ENCODE measurements at regions not wholly inside any gene's neighbourhood (a gene's known extent, or its start where the extent isn't known, plus 50 kb on each side); places are given as distances from the start of the nearest gene placed in this dataset.

DNA sequence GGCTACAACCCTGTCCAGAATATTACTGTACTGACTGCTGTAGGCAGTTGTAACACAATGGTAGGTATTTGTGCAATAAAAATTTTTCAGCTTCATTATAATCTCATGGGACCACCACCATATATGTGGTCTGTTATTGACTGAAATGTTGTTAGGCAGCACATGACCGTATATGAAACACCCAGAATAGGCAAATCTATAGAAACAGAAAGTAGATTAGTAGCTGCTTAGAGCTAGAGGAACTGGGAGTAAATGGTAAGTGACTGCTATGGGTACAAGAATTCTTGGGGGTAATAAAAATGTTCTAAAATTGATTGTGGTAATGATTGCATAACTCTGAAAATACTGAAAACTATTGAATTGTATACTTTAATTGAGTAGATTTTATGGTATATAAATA is 185.7 kb downstream of the ESM1 start:
- CTCF ChIA-PET: no interaction called here
- no peak for DNase-seq
- H3K4me3 ChIP-seq (ENCODE audit: low read depth, low read length): no peak overlapping the region
- Mint-ChIP-seq H3K27me3 (ENCODE audit: insufficient read depth, unreplicated experiment) (peaks cover 6% of the 10 kb centered on the region), H3K4me3 (ENCODE audit: unreplicated experiment) (no peak overlapping the region), H3K27ac (ENCODE audit: unreplicated experiment) (no peak overlapping the region), H3K9me3 (ENCODE audit: unreplicated experiment) (no peaks in the 10 kb centered on the region), H3K4me1 (ENCODE audit: low read depth, unreplicated experiment) (no peaks in the 10 kb centered on the region), H3K36me3 (ENCODE audit: insufficient read depth, unreplicated experiment) (no peaks in the 10 kb centered on the region)
- no peaks in the 10 kb centered on the region for H3K4me1 ChIP-seq
- H3K36me3 ChIP-seq (ENCODE audit: control insufficient read depth, insufficient read depth, low read length): no peaks in the 10 kb centered on the region
- no peaks in the 10 kb centered on the region; the same call in 1 of the 2 replicates for H3K27me3 ChIP-seq (replicated peaks; ENCODE audit: control insufficient read depth, insufficient read depth, low read length)
- BruUV-seq (replicated peaks): no TSS peak
- POLR2A ChIA-PET: no interaction called here
- intact Hi-C loops (cut with micrococcal nuclease; ENCODE audit: unreplicated experiment): no loop called here
- no peak for TF ChIP-seq CTCF (IDR thresholded peaks at IDR 0.05; ENCODE audit: insufficient read depth in 1 of 2, low read depth in 1 of 2, low read length in 1 of 2, severe bottlenecking in 1 of 2, unreplicated experiment in 1 of 2)
- H3K9me3 ChIP-seq: no peaks in the 10 kb centered on the region

- POLR2A ChIA-PET: no interaction called here
- CTCF ChIA-PET: no interaction called here
- no TSS peak for BruUV-seq (replicated peaks)
Measured at GRCh38 chr5:54795777-54796176, 189.6 kb downstream of the ESM1 start.

GRCh38 chr5:54795284-54795683 is 190.1 kb downstream of the ESM1 start:
- Mint-ChIP-seq H3K36me3 (ENCODE audit: insufficient read depth, unreplicated experiment) (no peaks in the 10 kb centered on the region), H3K4me3 (ENCODE audit: unreplicated experiment) (no peak overlapping the region), H3K4me1 (ENCODE audit: low read depth, unreplicated experiment) (no peaks in the 10 kb centered on the region), H3K9me3 (ENCODE audit: unreplicated experiment) (peaks cover 7% of the 10 kb centered on the region), H3K27ac (ENCODE audit: unreplicated experiment) (no peak overlapping the region), H3K27me3 (ENCODE audit: insufficient read depth, unreplicated experiment) (peaks cover 9% of the 10 kb centered on the region)
- ChIA-PET POLR2A (no interaction called here), CTCF (no interaction called here)
- Histone ChIP-seq H3K27me3 (replicated peaks; ENCODE audit: control insufficient read depth, insufficient read depth, low read length) (no peaks in the 10 kb centered on the region; the same call in none of the 2 replicates), H3K4me3 (ENCODE audit: low read depth, low read length) (no peak overlapping the region), H3K9me3 (no peaks in the 10 kb centered on the region), H3K4me1 (no peaks in the 10 kb centered on the region), H3K36me3 (ENCODE audit: control insufficient read depth, insufficient read depth, low read length) (no peaks in the 10 kb centered on the region)
- TF ChIP-seq CTCF (IDR thresholded peaks at IDR 0.05; ENCODE audit: insufficient read depth in 1 of 2, low read depth in 1 of 2, low read length in 1 of 2, severe bottlenecking in 1 of 2, unreplicated experiment in 1 of 2): no peak
- intact Hi-C loops (cut with micrococcal nuclease; ENCODE audit: unreplicated experiment): no loop called here
- DNase-seq: no peak
- BruUV-seq (replicated peaks): no TSS peak

More at GRCh38 chr5:54795777-54796176, 189.6 kb downstream of the ESM1 start:
- H3K4me3 Mint-ChIP-seq (ENCODE audit: unreplicated experiment): no peak overlapping the region
- intact Hi-C loops (cut with micrococcal nuclease; ENCODE audit: unreplicated experiment): no loop called here
- peaks cover 7% of the 10 kb centered on the region for H3K9me3 Mint-ChIP-seq (ENCODE audit: unreplicated experiment)
- no peak for DNase-seq
- no peaks in the 10 kb centered on the region for H3K36me3 ChIP-seq (ENCODE audit: control insufficient read depth, insufficient read depth, low read length)
- no peaks in the 10 kb centered on the region for H3K9me3 ChIP-seq
- no peak overlapping the region for H3K27ac Mint-ChIP-seq (ENCODE audit: unreplicated experiment)
- no peak for TF ChIP-seq CTCF (IDR thresholded peaks at IDR 0.05; ENCODE audit: insufficient read depth in 1 of 2, low read depth in 1 of 2, low read length in 1 of 2, severe bottlenecking in 1 of 2, unreplicated experiment in 1 of 2)
- H3K4me1 ChIP-seq: no peaks in the 10 kb centered on the region
- H3K4me1 Mint-ChIP-seq (ENCODE audit: low read depth, unreplicated experiment): no peaks in the 10 kb centered on the region
- no peaks in the 10 kb centered on the region; the same call in none of the 2 replicates for H3K27me3 ChIP-seq (replicated peaks; ENCODE audit: control insufficient read depth, insufficient read depth, low read length)
- no peak overlapping the region for H3K4me3 ChIP-seq (ENCODE audit: low read depth, low read length)
- peaks cover 9% of the 10 kb centered on the region for H3K27me3 Mint-ChIP-seq (ENCODE audit: insufficient read depth, unreplicated experiment)
- no peaks in the 10 kb centered on the region for H3K36me3 Mint-ChIP-seq (ENCODE audit: insufficient read depth, unreplicated experiment)
